ENCODE measurements at regions not wholly inside any gene's neighbourhood (a gene's known extent, or its start where the extent isn't known, plus 50 kb on each side); places are given as distances from the start of the nearest gene placed in this dataset.

- Histone ChIP-seq H3K9ac (replicated peaks in 1 of 4; ENCODE audit: extremely low read depth in 1 of 4, low read depth in 3 of 4, low read length in 3 of 4) (no peak overlapping the region), H4K8ac (ENCODE audit: extremely low read depth, insufficient read depth, low read length) (no peak overlapping the region), H3K4me3 (ENCODE audit: extremely low read depth in 1 of 4, insufficient read depth in 2 of 4, low read depth in 3 of 4, low read length in 4 of 4) (no peak overlapping the region), H3K27me3 (replicated peaks in 1 of 4; ENCODE audit: control insufficient read depth in 3 of 4, extremely low read depth in 1 of 4, insufficient read depth in 3 of 4, low read length in 3 of 4) (no peaks in the 10 kb centered on the region), H3K23ac (ENCODE audit: insufficient read length) (no peak overlapping the region), H2AK5ac (ENCODE audit: low read depth, low read length) (no peak overlapping the region), H3K18ac (ENCODE audit: extremely low read depth, low read length) (no peak overlapping the region), H3K56ac (replicated peaks; ENCODE audit: insufficient read length, low read depth, low read length) (no peak overlapping the region), H3K14ac (ENCODE audit: insufficient read length) (no peak overlapping the region), H3K9me3 (ENCODE audit: insufficient read depth in 2 of 2, low read depth in 1 of 2, low read length in 1 of 2) (peaks cover 56 to 81% of the 10 kb centered on the region in 2 experiments), H2AFZ (ENCODE audit: low read length) (no peak overlapping the region), H3K79me1 (ENCODE audit: low read depth, low read length) (no peaks in the 10 kb centered on the region), H2BK20ac (ENCODE audit: low read length) (no peak overlapping the region), H3K4me1 (replicated peaks in 1 of 4; ENCODE audit: control insufficient read depth in 3 of 4, insufficient read depth in 4 of 4, low read length in 3 of 4) (no peaks in the 10 kb centered on the region), H2BK5ac (ENCODE audit: low read depth, low read length) (no peak overlapping the region), H4K5ac (ENCODE audit: insufficient read length, low read depth, low read length) (no peak overlapping the region), H2BK120ac (replicated peaks; ENCODE audit: low read depth, low read length) (no peak overlapping the region), H3K36me3 (ENCODE audit: control insufficient read depth in 2 of 4, insufficient read depth in 4 of 4, low read length in 3 of 4) (no peaks in the 10 kb centered on the region), H4K20me1 (replicated peaks in 1 of 2; ENCODE audit: control insufficient read depth in 1 of 2, insufficient read depth in 2 of 2, low read length in 2 of 2) (no peaks in the 10 kb centered on the region), H4K91ac (replicated peaks; ENCODE audit: insufficient read length, low read length) (no peak overlapping the region), H3K23me2 (ENCODE audit: low read depth, low read length) (no peaks in the 10 kb centered on the region), H3K27ac (ENCODE audit: low read depth, low read length) (no peak overlapping the region), H3K4me2 (ENCODE audit: insufficient read depth in 1 of 2, low read depth in 2 of 2, low read length in 2 of 2) (no peak overlapping the region), H2BK15ac (ENCODE audit: low read length) (no peak overlapping the region), H2BK12ac (ENCODE audit: low read depth, low read length) (no peak overlapping the region), H3K4ac (replicated peaks; ENCODE audit: insufficient read length, low read depth, low read length) (no peak overlapping the region), H3K79me2 (ENCODE audit: control insufficient read depth in 1 of 2, insufficient read depth in 2 of 2, low read length in 2 of 2) (no peaks in the 10 kb centered on the region)
- 78% methylated on average over 2 of the region's 2 CpGs; no CpG with 5 or more reads in 1 of the 2 experiments for WGBS, 2 experiments (ENCODE audit: extremely low coverage in 1 of 2, insufficient coverage in 1 of 2, insufficient read length in 1 of 2, insufficient replicate concordance in 2 of 2, low coverage in 1 of 2, low lambda C conversion rate in 2 of 2, missing lambda C conversion rate in 1 of 2)
- CTCF ChIA-PET (ENCODE audit: partially characterized antibody): interaction anchor here (0.6 kb wide), 1 partner anchor 957 kb away, joined by 3 read pairs; no protein-coding TSS in a partner anchor
- FAIRE-seq (no peak), DNase-seq (ENCODE audit: low read depth in 1 of 2, low spot score in 2 of 2) (no peak)
- POLR2A ChIA-PET (ENCODE audit: partially characterized antibody): no interaction called here
- TF ChIP-seq TCF12 (IDR thresholded peaks at IDR 0.05; ENCODE audit: low read depth, low read length) (no peak), SIN3A (conservative IDR thresholded peaks at IDR 0.05 in 1 of 2, IDR thresholded peaks at IDR 0.05 in 1 of 2; ENCODE audit: low read depth in 1 of 2, low read length in 2 of 2) (no peak), GTF2F1 (IDR thresholded peaks at IDR 0.05; ENCODE audit: borderline replicate concordance, low read depth, low read length) (no peak), CHD2 (IDR thresholded peaks at IDR 0.05; ENCODE audit: low read length) (no peak), RNF2 (IDR thresholded peaks at IDR 0.05; ENCODE audit: borderline replicate concordance, low read depth, low read length, missing control alignments, poor library complexity, severe bottlenecking) (no peak), CREB1 (IDR thresholded peaks at IDR 0.05) (no peak), JUND (IDR thresholded peaks at IDR 0.05; ENCODE audit: low read length) (no peak), BCL11A (IDR thresholded peaks at IDR 0.05; ENCODE audit: low read depth in 2 of 2, low read length in 2 of 2) (no peak), BACH1 (IDR thresholded peaks at IDR 0.05; ENCODE audit: low read length) (no peak)
Measured at GRCh38 chr14:106633721-106634120, 1107.3 kb downstream of the TMEM121 start.

Data from H1 (cell line).